ENCODE measurements at regions not wholly inside any gene's neighbourhood (a gene's known extent, or its start where the extent isn't known, plus 50 kb on each side); places are given as distances from the start of the nearest gene placed in this dataset.

DNA sequence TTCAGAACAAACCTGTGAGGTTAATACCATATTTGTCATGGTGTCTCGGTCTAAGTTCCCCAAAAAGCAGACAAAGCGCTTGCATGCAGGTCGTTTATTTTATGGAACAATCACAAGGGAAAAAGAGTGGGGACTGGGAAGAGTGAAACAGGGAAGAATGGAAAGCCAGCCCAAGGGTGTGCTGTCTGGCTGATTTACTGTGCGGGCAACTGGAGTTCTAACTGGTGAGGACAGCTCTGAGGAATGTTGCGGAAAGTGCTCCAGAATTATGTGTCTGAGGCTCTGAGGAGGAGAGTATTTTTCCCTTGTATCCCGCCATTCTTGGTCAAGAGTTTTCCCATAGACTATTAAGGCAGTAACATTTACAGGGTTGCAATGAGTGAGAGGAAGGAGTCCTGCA, 465.4 kb downstream of the RMST start:
- DNase-seq (ENCODE audit: low read depth in 2 of 2): no peak

- DNase-seq (ENCODE audit: low read depth in 2 of 2): no peak
Measured at GRCh38 chr12:97936165-97936564, 473.6 kb downstream of the RMST start.

- no peak for DNase-seq (ENCODE audit: low read depth in 2 of 2)
Measured at GRCh38 chr12:97938031-97938430, 475.4 kb downstream of the RMST start.

DNA sequence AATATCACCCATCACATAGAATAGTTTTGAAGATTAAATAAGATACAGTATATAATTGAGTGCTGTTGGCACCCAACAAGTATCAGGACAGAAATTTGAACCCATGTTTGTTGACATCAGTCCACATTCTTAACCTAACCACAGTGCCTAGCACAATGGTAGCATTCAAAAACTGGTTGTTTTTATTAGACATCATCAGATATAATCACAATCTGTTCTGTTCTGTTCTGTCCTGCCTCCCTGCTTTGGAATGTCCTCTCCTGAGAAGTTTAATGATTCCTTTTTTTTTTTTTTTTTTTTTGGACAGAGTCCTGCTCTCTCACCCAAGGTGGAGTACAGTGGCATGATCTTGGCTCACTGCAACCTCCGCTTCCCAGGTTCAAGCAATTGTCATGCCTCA, 476.6 kb downstream of the RMST start:
- DNase-seq (ENCODE audit: low read depth in 2 of 2): no peak

DNA sequence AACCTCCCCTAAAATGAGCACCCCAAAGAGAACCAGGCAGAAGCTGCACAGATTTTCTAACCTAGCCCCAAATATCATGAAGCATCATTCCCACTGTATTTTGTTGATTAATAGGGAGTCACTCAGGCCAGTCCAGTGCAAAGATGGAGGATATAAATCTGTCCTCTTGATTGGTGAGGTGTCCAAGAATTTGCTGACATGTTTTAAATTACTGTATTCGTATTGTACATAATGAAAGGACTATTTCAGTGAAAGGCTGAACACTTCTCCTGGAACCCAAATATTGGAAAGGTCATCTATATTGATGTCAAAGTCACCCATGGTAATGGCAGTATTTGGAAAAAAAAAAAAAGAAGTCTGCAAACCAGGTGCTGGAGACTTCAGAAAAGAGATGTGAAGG, 477.5 kb downstream of the RMST start:
- no peak for DNase-seq (ENCODE audit: low read depth in 2 of 2)

DNA sequence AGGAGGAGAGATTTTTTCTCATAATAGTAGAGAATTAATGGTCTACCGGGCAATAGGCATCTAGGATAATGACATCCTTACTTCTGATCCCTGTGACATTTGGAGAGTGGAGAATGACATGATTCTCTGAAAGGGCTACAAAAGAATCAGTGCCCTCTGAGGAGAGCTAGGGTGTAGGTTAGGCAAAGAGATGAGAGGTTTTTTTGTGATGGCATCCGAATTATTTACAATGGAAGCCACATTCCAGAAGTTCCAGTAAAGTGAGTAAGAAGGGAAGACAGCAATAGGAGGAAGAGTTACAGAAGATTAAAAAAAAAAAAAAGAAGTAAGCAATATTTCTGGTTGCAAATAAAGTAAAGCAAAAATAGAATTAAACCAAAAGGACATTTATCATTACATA, 478.0 kb downstream of the RMST start:
- no peak for DNase-seq (ENCODE audit: low read depth in 2 of 2)

DNA sequence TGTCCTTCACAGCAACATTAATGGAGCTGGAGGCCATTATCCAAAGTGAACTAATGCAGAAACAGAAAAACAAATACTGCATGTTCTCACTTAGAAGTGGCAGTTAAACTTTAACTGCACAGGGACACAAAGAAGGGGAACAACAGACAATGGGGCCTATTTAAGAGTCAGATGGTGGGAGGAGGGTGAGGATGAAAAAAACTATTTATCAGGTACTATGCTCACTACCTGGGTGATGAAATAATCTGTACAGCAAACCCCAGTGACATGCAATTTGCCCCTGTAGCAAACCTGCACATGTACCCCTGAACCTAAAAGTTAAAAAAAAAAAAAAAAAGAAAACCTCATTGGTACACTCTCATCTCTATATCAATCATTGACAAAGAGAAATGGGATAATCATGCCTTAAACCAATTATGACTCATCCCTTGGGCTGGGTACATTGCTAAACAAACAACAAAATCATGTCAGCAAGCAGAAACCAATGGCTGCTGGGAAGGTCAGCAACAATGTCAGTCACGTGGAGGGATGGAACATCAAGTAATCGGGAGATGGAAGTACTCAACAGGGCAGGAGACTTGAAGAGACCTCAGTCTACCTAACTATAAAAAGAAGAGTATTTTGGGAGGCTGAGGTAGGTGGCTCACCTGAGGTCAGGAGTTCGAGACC, 479.2 kb downstream of the RMST start:
- no peak for DNase-seq (ENCODE audit: low read depth in 2 of 2)

DNA sequence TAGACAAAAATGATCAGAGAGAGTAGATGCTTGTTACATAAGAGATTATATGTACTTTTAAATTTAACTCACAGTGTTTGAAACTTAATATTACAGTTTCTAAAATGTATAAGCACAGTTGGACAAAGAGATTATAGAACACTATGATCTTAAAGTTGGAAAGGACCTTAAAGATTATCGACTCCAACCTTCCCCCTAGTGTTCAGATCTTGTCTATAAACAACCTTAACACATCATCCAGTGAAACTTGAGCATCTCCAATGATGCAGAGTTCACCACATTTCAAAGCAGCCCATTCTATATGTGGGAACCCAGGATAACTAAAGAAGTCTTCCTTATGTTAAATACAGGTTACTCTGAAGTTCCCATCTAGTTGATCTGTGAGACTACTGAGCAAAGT, 480.8 kb downstream of the RMST start:
- no peak for DNase-seq (ENCODE audit: low read depth in 2 of 2)

GRCh38 chr12:97944576-97944975, 482.0 kb downstream of the RMST start:
- DNase-seq (ENCODE audit: low read depth in 2 of 2): no peak

DNA sequence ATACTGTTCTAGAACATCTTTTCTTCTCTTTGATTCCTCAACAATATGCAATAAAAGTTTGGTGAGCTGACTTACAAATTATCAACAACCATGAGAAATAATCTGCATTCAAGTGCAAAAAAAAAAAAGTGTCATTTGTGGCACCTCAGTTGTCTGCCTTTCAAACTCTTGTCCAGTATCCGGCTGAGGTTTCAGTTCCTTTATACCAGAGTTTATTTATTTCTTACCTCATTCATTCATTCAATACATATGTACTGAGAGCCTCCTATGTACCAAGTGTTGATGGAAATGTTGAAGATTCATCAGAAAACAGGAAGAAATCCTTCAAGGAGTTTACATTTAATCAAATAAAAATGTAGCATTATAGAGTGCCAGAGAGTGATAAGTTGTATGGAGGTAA, 484.1 kb downstream of the RMST start:
- no peak for DNase-seq (ENCODE audit: low read depth in 2 of 2)

- DNase-seq (ENCODE audit: low read depth in 2 of 2): no peak
Measured at GRCh38 chr12:97948591-97948990, 486.0 kb downstream of the RMST start.

DNA sequence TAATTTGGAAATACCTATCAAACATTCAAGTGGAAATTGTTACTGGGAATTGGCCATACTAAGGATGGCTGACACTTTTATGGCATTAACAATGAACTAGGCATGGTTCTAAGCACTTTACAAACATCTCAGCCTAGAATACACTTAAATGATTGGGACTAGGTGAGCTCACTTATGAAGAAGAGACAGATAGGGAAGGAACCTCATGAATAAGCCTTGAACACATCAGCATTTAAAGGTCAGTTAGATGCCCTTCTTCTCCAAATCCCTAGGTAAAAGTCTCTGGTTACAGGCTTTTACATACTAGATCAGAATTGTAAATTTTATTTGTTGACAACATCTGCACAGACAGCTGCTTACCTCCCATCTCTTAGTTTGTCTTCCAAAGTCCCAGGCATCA, 488.6 kb downstream of the RMST start:
- no peak for DNase-seq (ENCODE audit: low read depth in 2 of 2)

DNA sequence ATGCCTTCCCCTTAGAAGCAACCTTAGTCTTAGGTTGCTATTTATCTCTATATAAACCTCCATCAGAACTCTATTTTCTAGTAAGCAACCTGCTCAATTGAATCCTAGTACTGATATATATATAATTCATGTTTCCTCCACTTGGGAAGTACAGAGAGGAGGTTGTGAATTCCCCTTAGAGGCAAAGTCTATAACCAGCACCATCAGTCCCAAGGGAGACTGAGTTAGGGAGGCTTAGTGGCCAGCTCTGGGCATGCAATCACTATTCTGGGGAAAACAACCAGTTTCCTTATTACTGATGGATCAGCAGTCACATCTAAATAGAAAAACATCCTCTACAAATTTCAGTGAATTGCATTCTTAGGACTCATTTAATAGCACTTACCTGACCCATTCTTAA, 489.1 kb downstream of the RMST start:
- no peak for DNase-seq (ENCODE audit: low read depth in 2 of 2)

DNA sequence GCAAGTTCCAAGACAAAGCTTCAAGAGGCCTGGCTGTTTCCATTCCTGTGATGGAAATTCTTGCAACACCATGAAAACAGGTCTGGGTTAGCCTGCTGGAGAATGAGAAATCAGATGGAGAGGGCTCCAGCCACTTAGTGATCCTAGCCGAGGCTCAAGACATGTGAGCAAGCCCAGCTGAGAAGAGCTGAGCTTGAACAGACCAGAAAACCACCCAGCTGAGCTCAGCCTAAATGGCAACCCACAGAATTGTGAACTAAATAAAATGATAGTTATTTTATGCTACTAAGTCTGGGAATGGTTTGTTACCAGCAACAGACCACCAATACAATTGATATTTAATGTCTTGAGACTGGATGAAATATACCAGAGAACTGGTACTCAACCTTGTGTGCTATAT, 494.5 kb downstream of the RMST start:
- DNase-seq (ENCODE audit: low read depth in 2 of 2): no peak

- no peak for DNase-seq (ENCODE audit: low read depth in 2 of 2)
Measured at GRCh38 chr12:97960225-97960624, 497.6 kb downstream of the RMST start.

- no peak for DNase-seq (ENCODE audit: low read depth in 2 of 2)
Measured at GRCh38 chr12:97960741-97961608, 498.4 kb downstream of the RMST start.

GRCh38 chr12:97967831-97968230, 505.2 kb downstream of the RMST start:
- no peak for DNase-seq (ENCODE audit: low read depth in 2 of 2)

- DNase-seq (ENCODE audit: low read depth in 2 of 2): no peak
Measured at GRCh38 chr12:97968641-97969197, 506.1 kb downstream of the RMST start.

GRCh38 chr12:97977870-97978405, 515.3 kb downstream of the RMST start:
- no peak for DNase-seq (ENCODE audit: low read depth in 2 of 2)

- no peak for DNase-seq (ENCODE audit: low read depth in 2 of 2)
Measured at GRCh38 chr12:97982684-97983083, 520.1 kb downstream of the RMST start.

DNA sequence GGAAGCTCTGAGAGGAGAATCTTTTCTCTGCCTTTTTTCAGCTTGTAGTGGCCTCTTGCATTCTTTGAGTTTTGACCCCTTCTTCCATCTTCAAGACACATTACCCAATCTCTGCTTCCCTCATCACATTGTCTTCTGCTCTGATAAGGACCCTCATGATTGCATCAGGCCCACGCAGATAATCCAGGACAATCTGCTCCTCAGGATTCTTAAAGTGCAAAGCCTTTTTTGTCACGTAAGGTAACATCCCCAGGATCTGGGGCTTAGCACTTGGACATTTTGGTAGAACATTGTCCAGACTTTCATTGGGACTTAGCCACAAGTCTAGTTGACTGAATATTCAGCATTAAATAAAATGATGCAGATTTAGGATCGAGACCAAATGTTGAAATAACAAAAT, 521.2 kb downstream of the RMST start:
- DNase-seq (ENCODE audit: low read depth in 2 of 2): no peak

DNA sequence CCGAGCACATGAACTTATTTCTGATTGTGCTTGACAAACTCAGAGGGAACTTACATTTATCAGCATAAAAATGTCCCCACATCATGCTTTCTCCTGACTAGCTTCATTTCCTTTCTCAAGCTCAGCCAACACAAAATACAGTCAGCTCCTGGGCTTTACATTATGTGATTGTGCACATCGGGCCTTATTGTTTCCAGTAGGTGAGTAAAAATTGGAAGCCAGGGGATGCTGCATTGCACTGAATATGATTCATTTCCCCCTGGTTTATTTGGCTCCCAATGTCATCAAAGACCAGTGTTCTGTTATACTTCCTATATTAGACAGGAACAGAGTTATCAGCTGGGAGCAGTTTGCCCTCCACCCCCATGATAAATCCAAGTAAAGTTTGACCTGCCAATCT, 521.8 kb downstream of the RMST start:
- no peak for DNase-seq (ENCODE audit: low read depth in 2 of 2)

All from activated CD8-positive, alpha-beta memory T cell treated with anti-CD3 and anti-CD28 coated beads for 4 hours (primary cell).